ENCODE measurements at regions not wholly inside any gene's neighbourhood (a gene's known extent, or its start where the extent isn't known, plus 50 kb on each side); places are given as distances from the start of the nearest gene placed in this dataset.

DNA sequence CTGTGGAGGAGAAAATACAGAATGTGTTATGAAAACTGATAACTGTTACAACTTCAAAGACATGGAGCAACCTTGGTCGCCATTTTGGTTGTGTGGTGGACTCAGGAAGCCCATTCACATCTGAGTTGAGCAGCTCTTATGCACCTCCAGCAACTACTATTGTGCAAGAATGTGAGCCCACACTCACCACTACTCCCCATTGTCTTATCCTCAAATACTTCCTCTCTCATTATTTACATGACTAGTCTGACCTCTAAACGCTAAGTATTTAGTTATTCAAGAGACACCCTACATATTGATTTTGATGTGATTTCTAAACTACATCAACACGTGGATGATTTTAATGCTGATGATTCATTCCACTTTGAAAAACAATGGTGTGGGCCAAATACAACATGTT, 516.6 kb upstream of the CLINT1 start:
- TF ChIP-seq POLR2AphosphoS5 (IDR thresholded peaks at IDR 0.05; ENCODE audit: borderline replicate concordance, low read depth, low read length) (no peak), EZH2 (IDR thresholded peaks at IDR 0.05) (no peak), FOXP2 (optimal IDR thresholded peaks at IDR 0.05; ENCODE audit: control extremely low read depth, extremely low read length, insufficient read depth) (no peak)

Data from SK-N-MC (cell line).